ENCODE measurements at regions not wholly inside any gene's neighbourhood (a gene's known extent, or its start where the extent isn't known, plus 50 kb on each side); places are given as distances from the start of the nearest gene placed in this dataset.
"Not testable (repeated sequence)": the region's sequence is repeated elsewhere in the genome, so short reads cannot be mapped to it uniquely, and the experiment has no call there.

GRCh38 chr5:26364624-26365023 lies 673.8 kb downstream of the CDH9 start:
- not testable (repeated sequence) for DNase-seq

- DNase-seq = no peak
Measured at GRCh38 chr5:26343801-26344325, 694.5 kb downstream of the CDH9 start.

- DNase-seq = no peak
Measured at GRCh38 chr5:26339576-26339975, 698.8 kb downstream of the CDH9 start.

- peak; percentile 63 for DNase-seq
Measured at GRCh38 chr5:26329562-26330189, 708.7 kb downstream of the CDH9 start.

GRCh38 chr5:26326153-26326759 lies 712.1 kb downstream of the CDH9 start:
- DNase-seq = no peak

- not testable (repeated sequence) for DNase-seq
Measured at GRCh38 chr5:26325432-26325831, 713.0 kb downstream of the CDH9 start.

GRCh38 chr5:26324273-26324895 lies 714.0 kb downstream of the CDH9 start:
- not testable (repeated sequence) for DNase-seq

GRCh38 chr5:26323794-26324193 lies 714.6 kb downstream of the CDH9 start:
- no peak for DNase-seq

GRCh38 chr5:26321278-26321677 lies 717.1 kb downstream of the CDH9 start:
- no peak for DNase-seq

- DNase-seq = no peak
Measured at GRCh38 chr5:26310415-26310814, 728.0 kb downstream of the CDH9 start.

- DNase-seq = no peak
Measured at GRCh38 chr5:26295541-26295940, 742.8 kb downstream of the CDH9 start.

GRCh38 chr5:26282190-26282589 lies 756.2 kb downstream of the CDH9 start:
- no peak for DNase-seq

GRCh38 chr5:26278078-26278477 lies 760.3 kb downstream of the CDH9 start:
- DNase-seq = no peak

GRCh38 chr5:26259081-26259480 lies 779.3 kb downstream of the CDH9 start:
- peak; percentile 49 for DNase-seq

- no peak for DNase-seq
Measured at GRCh38 chr5:26245321-26245720, 793.1 kb downstream of the CDH9 start.

GRCh38 chr5:26239588-26239987 lies 798.8 kb downstream of the CDH9 start:
- no peak for DNase-seq

- no peak for DNase-seq
Measured at GRCh38 chr5:26237489-26237888, 800.9 kb downstream of the CDH9 start.

GRCh38 chr5:26236936-26237335 lies 801.5 kb downstream of the CDH9 start:
- no peak for DNase-seq

GRCh38 chr5:26232706-26233105 lies 805.7 kb downstream of the CDH9 start:
- no peak for DNase-seq

- no peak for DNase-seq
Measured at GRCh38 chr5:26231316-26231715, 807.1 kb downstream of the CDH9 start.

GRCh38 chr5:26229848-26230247 lies 808.5 kb downstream of the CDH9 start:
- DNase-seq = no peak

- DNase-seq = no peak
Measured at GRCh38 chr5:26227245-26227644, 811.1 kb downstream of the CDH9 start.

GRCh38 chr5:26205121-26205520 lies 833.3 kb downstream of the CDH9 start:
- DNase-seq = no peak

GRCh38 chr5:26193626-26194025 lies 844.8 kb downstream of the CDH9 start:
- DNase-seq = no peak
